IMR-90 (cell line): ENCODE measurements at regions not wholly inside any gene's neighbourhood (a gene's known extent, or its start where the extent isn't known, plus 50 kb on each side); places are given as distances from the start of the nearest gene placed in this dataset.
A peak's percentile ranks its signal among the peaks of the same experiment; 100 is the strongest.

Source experiments
- ATAC-seq: fragments of 200-7000 bp; cut with Tn5 transposase; 2 replicates; pipeline ENCODE4 v1.9.1; 2020; ENCODE audit warnings: low read depth, mild to moderate bottlenecking, moderate library complexity
- BruUV-seq: library from RNA; stranded (reverse); fragments of 400-500 nt; replicated peaks from 2 replicates; lab custom pipeline; 2021; lab: Mats Ljungman, UMichigan
- CTCF ChIA-PET: fragments of 300-600 bp; formaldehyde crosslinking; extraction: SDS; loops from one replicate; lab custom pipeline; 2021; ENCODE audit warnings: antibody characterized with exemption; lab: Yijun Ruan, JAX
- POLR2A ChIA-PET: fragments of 300-600 bp; sonication (Branson Sonifier 250); formaldehyde crosslinking; loops from one replicate; lab custom pipeline; 2022; ENCODE audit warnings: antibody characterized with exemption; ENCODE audit not compliant: unreplicated experiment; lab: Charles Lee
- DNase-seq: peaks from one replicate; pipeline ENCODE4 v3.0.0; 2013
- H2AFZ ChIP-seq: replicated peaks from 2 replicates; pipeline ENCODE3; 2013; ENCODE audit warnings: low read length, mild to moderate bottlenecking; ENCODE audit not compliant: poor library complexity
- H2AK5ac ChIP-seq: 2 replicates; pipeline ENCODE4 v1.6.1; 2013; ENCODE audit warnings: low read depth, low read length, inconsistent platforms
- H2AK9ac ChIP-seq: replicated peaks from 2 replicates; pipeline ENCODE3; 2013; ENCODE audit warnings: mild to moderate bottlenecking, low read depth, low read length, moderate library complexity; ENCODE audit not compliant: poor library complexity
- H2BK120ac ChIP-seq: 2 replicates; pipeline ENCODE4 v1.6.1; 2013; ENCODE audit warnings: low read depth, low read length, inconsistent platforms
- H2BK15ac ChIP-seq: 3 replicates; pipeline ENCODE4 v1.6.1; 2013; ENCODE audit warnings: low read depth, low read length, inconsistent platforms
- H2BK20ac ChIP-seq: 2 replicates; pipeline ENCODE4 v1.6.1; 2013; ENCODE audit warnings: low read depth, mild to moderate bottlenecking, inconsistent platforms, low read length, moderate library complexity
- H2BK5ac ChIP-seq: 2 replicates; pipeline ENCODE4 v1.6.1; 2013; ENCODE audit warnings: mild to moderate bottlenecking, low read depth, low read length, inconsistent platforms; ENCODE audit not compliant: poor library complexity, severe bottlenecking
- H3K14ac ChIP-seq: replicated peaks from 2 replicates; pipeline ENCODE4 v1.6.1; 2013; ENCODE audit warnings: low read depth, low read length, inconsistent platforms
- H3K18ac ChIP-seq: 2 replicates; pipeline ENCODE4 v1.6.1; 2013; ENCODE audit warnings: low read depth, low read length, control low read depth
- H3K23ac ChIP-seq: 2 replicates; pipeline ENCODE4 v1.6.1; 2013; ENCODE audit warnings: low read depth, low read length, inconsistent platforms
- H3K27ac ChIP-seq: 2 replicates; pipeline ENCODE4 v1.5.1; 2013; ENCODE audit warnings: mild to moderate bottlenecking, control low read depth, low read length; ENCODE audit not compliant: insufficient read depth
- H3K27me3 ChIP-seq: 2 replicates; pipeline ENCODE4 v1.6.1; 2013; ENCODE audit warnings: low read length; ENCODE audit not compliant: control insufficient read depth, insufficient read depth
- H3K36me3 ChIP-seq: 2 replicates; pipeline ENCODE4 v1.6.1; 2013; ENCODE audit warnings: low read length, mixed read lengths; ENCODE audit not compliant: control insufficient read depth, insufficient read depth
- H3K4ac ChIP-seq: 2 replicates; pipeline ENCODE4 v1.6.1; 2013; ENCODE audit warnings: low read depth, low read length, inconsistent platforms
- H3K4me1 ChIP-seq: 2 replicates; pipeline ENCODE4 v1.6.1; 2013; ENCODE audit warnings: low read length, mixed read lengths; ENCODE audit not compliant: control insufficient read depth, insufficient read depth
- H3K4me2 ChIP-seq: 2 replicates; pipeline ENCODE4 v1.6.1; 2013; ENCODE audit warnings: low read depth, mild to moderate bottlenecking, control low read depth, low read length, moderate library complexity
- H3K4me3 ChIP-seq: 2 replicates; pipeline ENCODE4 v1.5.1; 2013; ENCODE audit warnings: low read depth, mild to moderate bottlenecking, control low read depth, low read length, moderate library complexity; ENCODE audit not compliant: insufficient read depth
- H3K56ac ChIP-seq: 2 replicates; pipeline ENCODE4 v1.6.1; 2013; ENCODE audit warnings: low read length, inconsistent platforms; ENCODE audit not compliant: insufficient read depth; ENCODE audit errors: extremely low read depth
- H3K79me1 ChIP-seq, 2 experiments: 2 replicates each; pipeline ENCODE4 v1.6.1; 2013; ENCODE audit warnings: low read length in 2 of 2, inconsistent platforms in 1 of 2, low read depth in 1 of 2
- H3K9ac ChIP-seq: 2 replicates; pipeline ENCODE4 v1.6.1; 2013; ENCODE audit warnings: low read depth, low read length, control low read depth
- H3K9me1 ChIP-seq: 2 replicates; pipeline ENCODE4 v1.6.1; 2013; ENCODE audit warnings: low read length, inconsistent platforms; ENCODE audit not compliant: insufficient read depth
- H3K9me3 ChIP-seq: 2 replicates; pipeline ENCODE4 v1.6.1; 2013; ENCODE audit warnings: low read length; ENCODE audit not compliant: control insufficient read depth, insufficient read depth
- H4K20me1 ChIP-seq: 2 replicates; pipeline ENCODE4 v1.6.1; 2013; ENCODE audit warnings: low read length, inconsistent platforms; ENCODE audit not compliant: insufficient read depth
- H4K5ac ChIP-seq: 2 replicates; pipeline ENCODE4 v1.6.1; 2013; ENCODE audit warnings: mild to moderate bottlenecking, low read depth, low read length, control low read depth
- H4K8ac ChIP-seq, 2 experiments: 2 replicates each; pipeline ENCODE4 v1.6.1; 2013; ENCODE audit warnings: low read depth in 2 of 2, low read length in 2 of 2, control low read depth in 1 of 2, inconsistent platforms in 1 of 2
- H4K91ac ChIP-seq: 2 replicates; pipeline ENCODE4 v1.6.1; 2013; ENCODE audit warnings: low read depth, low read length, inconsistent platforms; ENCODE audit not compliant: insufficient read depth
- CEBPB ChIP-seq: IDR thresholded peaks from 2 replicates; pipeline ENCODE4 v1.6.1; 2012; ENCODE audit warnings: low read depth, low read length, improper control_type of control experiment
- CHD1 ChIP-seq: IDR thresholded peaks from 2 replicates; pipeline ENCODE4 v1.6.1; 2012; ENCODE audit warnings: low read depth, low read length, improper control_type of control experiment
- ELK1 ChIP-seq: fragments of 150-350 bp; IDR thresholded peaks from 2 replicates; pipeline ENCODE4 v1.6.1; 2016; ENCODE audit warnings: low read depth, mild to moderate bottlenecking, low read length, moderate library complexity, borderline replicate concordance
- MAFK ChIP-seq: IDR thresholded peaks from 2 replicates; pipeline ENCODE4 v1.6.1; 2012; ENCODE audit warnings: low read depth, low read length, improper control_type of control experiment
- NFE2L2 ChIP-seq: fragments of 150-350 bp; IDR thresholded peaks from 2 replicates; pipeline ENCODE4 v1.6.1; 2016; ENCODE audit warnings: low read depth, mild to moderate bottlenecking, low read length
- WGBS, 2 experiments: methylation state at CpG; one replicate each; pipeline versions ENCODE4 v1.1.5 to v1.1.7; 2013; ENCODE audit warnings: missing lambda C conversion rate in 2 of 2; ENCODE audit not compliant: insufficient read length in 1 of 2; ENCODE audit errors: extremely low coverage in 2 of 2; 5-methylcytosine and 5-hydroxymethylcytosine counted together
- dilution Hi-C: fragments of 300-500 bp; cut with HindIII; formaldehyde crosslinking; loops from one replicate; pipeline ENCODE4 v1.14.3; 2018; ENCODE audit warnings: low sequenced_read_pairs; ENCODE audit not compliant: unreplicated experiment
- in situ Hi-C: fragments of 300-500 bp; cut with MboI; formaldehyde crosslinking; loops from 3 replicates; pipeline ENCODE4 v1.14.3; 2019; ENCODE audit warnings: low sequenced_read_pairs, inconsistent platforms, mixed read lengths
- intact Hi-C: fragments of 100-400 bp; cut with micrococcal nuclease; formaldehyde crosslinking; loops from 2 replicates; pipeline ENCODE4 v1.10.0; 2022

- TF ChIP-seq CEBPB (peak; percentile 49), NFE2L2 (no peak), MAFK (0 out of 2 replicates have a peak, but pooled peaks have one; percentile 5), CHD1 (no peak), ELK1 (no peak)
- Histone ChIP-seq H3K4me2 (peak overlapping the region; percentile 32; the same call in 1 of the 2 replicates), H3K23ac (no peak overlapping the region), H3K9me3 (no peaks in the 10 kb centered on the region), H4K91ac (no peak overlapping the region), H2AK9ac (no peak overlapping the region), H3K18ac (no peak overlapping the region), H3K79me1 (peaks cover 29 to 40% of the 10 kb centered on the region in 2 experiments), H4K20me1 (no peaks in the 10 kb centered on the region), H4K8ac (no peak overlapping the region), H3K4me3 (no peak overlapping the region), H3K36me3 (peaks cover 1% of the 10 kb centered on the region; the same call in 1 of the 2 replicates), H2BK120ac (no peak overlapping the region), H3K9ac (no peak overlapping the region), H3K4me1 (peaks cover 8% of the 10 kb centered on the region), H3K56ac (no peak overlapping the region), H2BK5ac (peak overlapping the region; percentile 59), H2AK5ac (no peak overlapping the region), H3K27me3 (no peaks in the 10 kb centered on the region), H3K4ac (no peak overlapping the region), H2BK20ac (no peak overlapping the region), H2AFZ (no peak overlapping the region), H2BK15ac (no peak overlapping the region), H3K27ac (no peak overlapping the region), H3K14ac (no peak overlapping the region), H4K5ac (no peak overlapping the region), H3K9me1 (peaks cover 3% of the 10 kb centered on the region; the same call in 1 of the 2 replicates)
- POLR2A ChIA-PET, result no interaction called here
- ATAC-seq (peak; percentile 5; the same call in 1 of the 2 replicates), DNase-seq (peak; percentile 57)
- in situ Hi-C loops (no loop called here), dilution Hi-C loops (no loop called here), intact Hi-C loops (loop anchor here (5.0 kb wide), 1 partner anchor 76 kb away; no protein-coding TSS in a partner anchor)
- BruUV-seq, result no TSS peak
- CTCF ChIA-PET, result interaction anchor here (0.6 kb wide), 2 partner anchors 68 to 70 kb away, joined by 3 read pairs; no protein-coding TSS in a partner anchor
- WGBS, 2 experiments, result no CpG with 5 or more reads among the region's 2 CpGs
Measured at GRCh38 chr18:46253498-46253897, 149.3 kb downstream of the HAUS1 start.
